H9 (cell line): ENCODE measurements at regions not wholly inside any gene's neighbourhood (a gene's known extent, or its start where the extent isn't known, plus 50 kb on each side); places are given as distances from the start of the nearest gene placed in this dataset.

ENCODE experiments used
- DNase-seq: peaks from one replicate; pipeline ENCODE4 v3.0.0-alpha.2; 2017
- H2AFZ ChIP-seq: one replicate; pipeline ENCODE4 v1.6.1; 2013; ENCODE audit warnings: mild to moderate bottlenecking, low read length, control low read depth, moderate library complexity
- H2AK5ac ChIP-seq: 2 replicates; pipeline ENCODE4 v1.6.1; 2013; ENCODE audit warnings: low read length, control low read depth, mixed read lengths; ENCODE audit not compliant: insufficient read length
- H2BK120ac ChIP-seq: one replicate; pipeline ENCODE4 v1.6.1; 2013; ENCODE audit warnings: low read depth, mild to moderate bottlenecking, low read length, control low read depth, inconsistent platforms; ENCODE audit not compliant: poor library complexity, severe bottlenecking
- H2BK12ac ChIP-seq: 2 replicates; pipeline ENCODE4 v1.6.1; 2013; ENCODE audit warnings: low read length, control low read depth, mixed read lengths, low read depth; ENCODE audit not compliant: insufficient read length
- H2BK15ac ChIP-seq: 2 replicates; pipeline ENCODE4 v1.6.1; 2013; ENCODE audit warnings: low read depth, low read length, control low read depth
- H2BK20ac ChIP-seq: one replicate; pipeline ENCODE4 v1.6.1; 2013; ENCODE audit warnings: low read depth, mild to moderate bottlenecking, low read length, control low read depth, inconsistent platforms; ENCODE audit not compliant: poor library complexity, severe bottlenecking
- H2BK5ac ChIP-seq: 2 replicates; pipeline ENCODE4 v1.6.1; 2013; ENCODE audit warnings: low read length, control low read depth, mixed read lengths; ENCODE audit not compliant: insufficient read length
- H3K14ac ChIP-seq: 2 replicates; pipeline ENCODE4 v1.6.1; 2013; ENCODE audit warnings: low read length, control low read depth; ENCODE audit not compliant: insufficient read depth
- H3K18ac ChIP-seq: 2 replicates; pipeline ENCODE4 v1.6.1; 2013; ENCODE audit warnings: low read depth, mild to moderate bottlenecking, mixed read lengths, low read length, control low read depth; ENCODE audit not compliant: insufficient read length
- H3K23ac ChIP-seq: 2 replicates; pipeline ENCODE4 v1.6.1; 2013; ENCODE audit warnings: low read length, control low read depth, mixed read lengths, low read depth; ENCODE audit not compliant: insufficient read length
- H3K23me2 ChIP-seq: 2 replicates; pipeline ENCODE4 v1.6.1; 2013; ENCODE audit warnings: low read depth, mild to moderate bottlenecking, mixed read lengths, low read length, control low read depth; ENCODE audit not compliant: insufficient read length, poor library complexity, severe bottlenecking
- H3K27ac ChIP-seq: 2 replicates; pipeline ENCODE4 v1.5.1; 2013; ENCODE audit warnings: low read length, control low read depth, mixed read lengths, low read depth; ENCODE audit not compliant: insufficient read length
- H3K27me3 ChIP-seq: 2 replicates; pipeline ENCODE4 v1.6.1; 2013; ENCODE audit warnings: low read length, control low read depth, inconsistent platforms; ENCODE audit not compliant: insufficient read depth
- H3K4ac ChIP-seq: 2 replicates; pipeline ENCODE4 v1.6.1; 2013; ENCODE audit warnings: low read depth, mild to moderate bottlenecking, control low read depth, inconsistent platforms, low read length, moderate library complexity
- H3K4me1 ChIP-seq: 2 replicates; pipeline ENCODE4 v1.6.1; 2013; ENCODE audit warnings: low read length, control low read depth, inconsistent platforms; ENCODE audit not compliant: insufficient read depth
- H3K4me2 ChIP-seq: 2 replicates; pipeline ENCODE4 v1.6.1; 2013; ENCODE audit warnings: low read length, control low read depth, mixed read lengths; ENCODE audit not compliant: insufficient read length, insufficient read depth
- H3K56ac ChIP-seq: 2 replicates; pipeline ENCODE4 v1.6.1; 2013; ENCODE audit warnings: low read depth, mild to moderate bottlenecking, mixed read lengths, low read length, control low read depth; ENCODE audit not compliant: insufficient read length
- H3K79me1 ChIP-seq: 2 replicates; pipeline ENCODE4 v1.6.1; 2013; ENCODE audit warnings: low read depth, mild to moderate bottlenecking, moderate library complexity, low read length, control low read depth, inconsistent platforms; ENCODE audit not compliant: insufficient read depth, poor library complexity, severe bottlenecking
- H3K79me2 ChIP-seq: 2 replicates; pipeline ENCODE4 v1.6.1; 2013; ENCODE audit warnings: low read length, control low read depth, inconsistent platforms; ENCODE audit not compliant: insufficient read depth
- H3K9ac ChIP-seq: 2 replicates; pipeline ENCODE4 v1.6.1; 2013; ENCODE audit warnings: low read length, control low read depth, mixed read lengths; ENCODE audit not compliant: insufficient read length; ENCODE audit errors: extremely low read depth
- H3K9me3 ChIP-seq: one replicate; pipeline ENCODE4 v1.6.1; 2013; ENCODE audit warnings: low read depth, low read length, inconsistent platforms; ENCODE audit not compliant: control insufficient read depth
- H3T11ph ChIP-seq: one replicate; pipeline ENCODE4 v1.6.1; 2013; ENCODE audit warnings: mild to moderate bottlenecking, low read length, control low read depth, inconsistent platforms
- H4K20me1 ChIP-seq: one replicate; pipeline ENCODE4 v1.6.1; 2013; ENCODE audit not compliant: control insufficient read depth, insufficient read length, insufficient read depth
- H4K5ac ChIP-seq: 2 replicates; pipeline ENCODE4 v1.6.1; 2013; ENCODE audit warnings: low read depth, mild to moderate bottlenecking, mixed read lengths, low read length, control low read depth; ENCODE audit not compliant: insufficient read length
- H4K8ac ChIP-seq: replicated peaks from 2 replicates; pipeline ENCODE4 v1.6.1; 2013; ENCODE audit warnings: low read length, control low read depth, mixed read lengths, low read depth; ENCODE audit not compliant: insufficient read length
- H4K91ac ChIP-seq: 2 replicates; pipeline ENCODE4 v1.6.1; 2013; ENCODE audit warnings: low read depth, mild to moderate bottlenecking, moderate library complexity, mixed read lengths, low read length, control low read depth; ENCODE audit not compliant: insufficient read length
- H3K27ac Mint-ChIP-seq, 3 experiments: 2 replicates in 2 of 3; 3 replicates in 1 of 3; pipeline ENCODE4 v1.8.0; 2020 to 2021; ENCODE audit warnings: mixed read lengths in 3 of 3, mild to moderate bottlenecking in 1 of 3, moderate library complexity in 1 of 3
- H3K27me3 Mint-ChIP-seq: 2 replicates; pipeline ENCODE4 v1.8.0; 2021; ENCODE audit warnings: low read depth, mild to moderate bottlenecking, moderate library complexity, mixed read lengths
- H3K36me3 Mint-ChIP-seq, 3 experiments: 2 replicates in 2 of 3; 3 replicates in 1 of 3; pipeline ENCODE4 v1.8.0; 2020 to 2021; ENCODE audit warnings: low read depth in 3 of 3, mixed read lengths in 3 of 3; ENCODE audit not compliant: insufficient read depth in 1 of 3
- H3K4me1 Mint-ChIP-seq, 2 experiments: 2 replicates each; pipeline ENCODE4 v1.8.0; 2020; ENCODE audit warnings: mixed read lengths in 2 of 2
- H3K4me3 Mint-ChIP-seq, 2 experiments: 2 replicates in 1 of 2; 3 replicates in 1 of 2; pipeline ENCODE4 v1.8.0; 2020 to 2021; ENCODE audit warnings: mild to moderate bottlenecking in 2 of 2, mixed read lengths in 2 of 2, moderate library complexity in 1 of 2
- H3K9me3 Mint-ChIP-seq, 2 experiments: 2 replicates in 1 of 2; 3 replicates in 1 of 2; pipeline ENCODE4 v1.8.0; 2020; ENCODE audit warnings: mild to moderate bottlenecking in 2 of 2, mixed read lengths in 2 of 2, moderate library complexity in 1 of 2
- WGBS: extraction: QIAGEN DNeasy Blood & Tissue Kit; methylation state at CpG from one replicate; pipeline ENCODE4 v1.1.7; 2013; ENCODE audit warnings: missing lambda C conversion rate, low lambda C conversion rate, mixed read lengths; ENCODE audit not compliant: insufficient read length; ENCODE audit errors: extremely low coverage; 5-methylcytosine and 5-hydroxymethylcytosine counted together
- TF ChIP-seq, protein P1 (sequence below): fragments of 200-600 bp; sonication (generic); conservative IDR thresholded peaks from 3 replicates; pipeline ENCODE4 v1.8.0; 2021; ENCODE audit warnings: antibody characterized with exemption, mild to moderate bottlenecking

DNA sequence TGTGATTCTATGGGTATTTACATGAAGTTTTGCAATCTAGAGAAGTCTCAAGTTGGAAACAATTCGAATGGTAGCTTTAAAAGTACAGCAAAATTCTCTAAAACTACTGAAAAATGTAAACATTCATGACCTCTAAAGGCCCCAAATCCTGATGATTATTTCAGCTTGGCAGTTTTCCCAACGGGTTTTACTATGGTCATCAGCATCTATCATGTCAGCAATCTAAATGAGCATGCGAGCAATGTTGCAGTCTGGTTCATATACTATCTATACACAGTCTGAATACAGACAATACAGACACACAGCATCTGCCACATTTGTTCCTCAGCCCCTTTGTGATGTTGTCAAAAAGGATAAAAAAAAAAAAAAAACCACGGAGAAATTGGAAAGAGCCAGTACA, 790.3 kb upstream of the HTR2C start:
- H2AFZ ChIP-seq = no peak overlapping the region
- H3K79me2 ChIP-seq = no peaks in the 10 kb centered on the region
- no peak overlapping the region for H4K91ac ChIP-seq
- Mint-ChIP-seq H3K27me3 (no peaks in the 10 kb centered on the region), H3K36me3 (peaks cover 17 to 28% (median 21%) of the 10 kb centered on the region in 3 experiments), H3K4me1 (peaks cover 40 to 45% of the 10 kb centered on the region in 2 experiments), H3K27ac (no peak overlapping the region), H3K4me3 (no peak overlapping the region), H3K9me3 (peaks cover 9 to 12% of the 10 kb centered on the region in 2 experiments; a peak in 4 of 5 replicates)
- H3K27me3 ChIP-seq = no peaks in the 10 kb centered on the region; the same call in 1 of the 2 replicates
- no peak overlapping the region for H2BK120ac ChIP-seq
- no peaks in the 10 kb centered on the region for H3K23me2 ChIP-seq
- no CpG with 5 or more reads among the region's 4 CpGs for WGBS
- no peak overlapping the region for H3K4me2 ChIP-seq
- H2BK15ac ChIP-seq = no peak overlapping the region
- H4K8ac ChIP-seq = no peak overlapping the region
- H2AK5ac ChIP-seq = no peak overlapping the region
- H3K4me1 ChIP-seq = no peaks in the 10 kb centered on the region
- TF ChIP-seq, protein P1, sequence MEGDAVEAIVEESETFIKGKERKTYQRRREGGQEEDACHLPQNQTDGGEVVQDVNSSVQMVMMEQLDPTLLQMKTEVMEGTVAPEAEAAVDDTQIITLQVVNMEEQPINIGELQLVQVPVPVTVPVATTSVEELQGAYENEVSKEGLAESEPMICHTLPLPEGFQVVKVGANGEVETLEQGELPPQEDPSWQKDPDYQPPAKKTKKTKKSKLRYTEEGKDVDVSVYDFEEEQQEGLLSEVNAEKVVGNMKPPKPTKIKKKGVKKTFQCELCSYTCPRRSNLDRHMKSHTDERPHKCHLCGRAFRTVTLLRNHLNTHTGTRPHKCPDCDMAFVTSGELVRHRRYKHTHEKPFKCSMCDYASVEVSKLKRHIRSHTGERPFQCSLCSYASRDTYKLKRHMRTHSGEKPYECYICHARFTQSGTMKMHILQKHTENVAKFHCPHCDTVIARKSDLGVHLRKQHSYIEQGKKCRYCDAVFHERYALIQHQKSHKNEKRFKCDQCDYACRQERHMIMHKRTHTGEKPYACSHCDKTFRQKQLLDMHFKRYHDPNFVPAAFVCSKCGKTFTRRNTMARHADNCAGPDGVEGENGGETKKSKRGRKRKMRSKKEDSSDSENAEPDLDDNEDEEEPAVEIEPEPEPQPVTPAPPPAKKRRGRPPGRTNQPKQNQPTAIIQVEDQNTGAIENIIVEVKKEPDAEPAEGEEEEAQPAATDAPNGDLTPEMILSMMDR = no peak
- H2BK12ac ChIP-seq = no peak overlapping the region
- no peaks in the 10 kb centered on the region for H3K9me3 ChIP-seq
- H3K14ac ChIP-seq = no peak overlapping the region
- no peaks in the 10 kb centered on the region for H3K79me1 ChIP-seq
- no peak overlapping the region for H2BK5ac ChIP-seq
- H3K27ac ChIP-seq = no peak overlapping the region
- no peak overlapping the region for H3K23ac ChIP-seq
- no peak overlapping the region for H3K9ac ChIP-seq
- no peak overlapping the region for H4K5ac ChIP-seq
- no peaks in the 10 kb centered on the region for H4K20me1 ChIP-seq
- H3T11ph ChIP-seq = no peak overlapping the region
- DNase-seq = no peak
- no peak overlapping the region for H3K18ac ChIP-seq
- H3K56ac ChIP-seq = no peak overlapping the region
- no peak overlapping the region for H3K4ac ChIP-seq
- no peak overlapping the region for H2BK20ac ChIP-seq
